PC-9 (cell line): ENCODE measurements at regions not wholly inside any gene's neighbourhood (a gene's known extent, or its start where the extent isn't known, plus 50 kb on each side); places are given as distances from the start of the nearest gene placed in this dataset.
"Not testable (repeated sequence)": the region's sequence is repeated elsewhere in the genome, so short reads cannot be mapped to it uniquely, and the experiment has no call there.

ENCODE experiments used
- BruUV-seq: library from RNA; stranded (reverse); fragments of 400-500 nt; replicated peaks from 2 replicates; lab custom pipeline; 2021; lab: Mats Ljungman, UMichigan
- CTCF ChIA-PET: fragments of 300-600 bp; sonication (Branson Sonifier 250); formaldehyde crosslinking; loops from one replicate; lab custom pipeline; 2022; ENCODE audit warnings: antibody characterized with exemption; lab: Charles Lee
- POLR2A ChIA-PET: fragments of 300-600 bp; sonication (Branson Sonifier 250); formaldehyde crosslinking; loops from one replicate; lab custom pipeline; 2022; ENCODE audit warnings: antibody characterized with exemption; ENCODE audit not compliant: unreplicated experiment; lab: Charles Lee
- DNase-seq, 2 experiments: peaks; one replicate each; pipeline versions ENCODE4 v3.0.0 to v3.0.0-alpha.2; 2015 to 2022; ENCODE audit warnings: mixed read lengths in 1 of 2
- H2AFZ ChIP-seq: fragments of 200-600 bp; sonication (generic); 2 replicates; pipeline ENCODE4 v1.8.1; 2017; ENCODE audit warnings: antibody characterized with exemption
- H3F3A ChIP-seq: fragments of 200-600 bp; sonication (generic); 2 replicates; pipeline ENCODE4 v1.8.1; 2017; ENCODE audit warnings: antibody characterized with exemption, mild to moderate bottlenecking, low read depth; ENCODE audit not compliant: insufficient read depth
- H3K27ac ChIP-seq: fragments of 200-600 bp; sonication (generic); 2 replicates; pipeline ENCODE4 v1.6.1; 2016; ENCODE audit warnings: mixed run types
- H3K27me3 ChIP-seq: fragments of 200-600 bp; sonication (generic); 2 replicates; pipeline ENCODE4 v1.6.1; 2016; ENCODE audit warnings: low read depth, mixed run types; ENCODE audit not compliant: insufficient read depth
- H3K36me3 ChIP-seq: fragments of 200-600 bp; sonication (generic); 2 replicates; pipeline ENCODE4 v1.6.1; 2016; ENCODE audit warnings: low read depth, mixed run types
- H3K4me1 ChIP-seq: fragments of 200-600 bp; sonication (generic); replicated peaks from 2 replicates; pipeline ENCODE4 v1.6.1; 2016; ENCODE audit warnings: mixed run types; ENCODE audit not compliant: insufficient read depth
- H3K4me2 ChIP-seq: fragments of 200-600 bp; sonication (generic); 2 replicates; pipeline ENCODE4 v1.6.1; 2017; ENCODE audit warnings: mixed run types
- H3K4me3 ChIP-seq: fragments of 200-600 bp; sonication (generic); 2 replicates; pipeline ENCODE4 v1.6.1; 2016; ENCODE audit warnings: mixed run types
- H3K79me2 ChIP-seq: fragments of 200-600 bp; sonication (generic); 2 replicates; pipeline ENCODE4 v1.6.1; 2017; ENCODE audit warnings: low read depth, mixed run types
- H3K9me2 ChIP-seq: fragments of 200-600 bp; sonication (generic); 2 replicates; pipeline ENCODE4 v1.8.1; 2017; ENCODE audit warnings: mild to moderate bottlenecking; ENCODE audit not compliant: insufficient read depth
- H3K9me3 ChIP-seq: fragments of 200-600 bp; sonication (generic); 2 replicates; pipeline ENCODE4 v1.8.1; 2016; ENCODE audit warnings: low read depth; ENCODE audit not compliant: insufficient read depth
- H4K20me1 ChIP-seq: fragments of 200-600 bp; sonication (generic); 2 replicates; pipeline ENCODE4 v1.8.1; 2017; ENCODE audit not compliant: insufficient read depth
- CTCF ChIP-seq: fragments of 200-600 bp; sonication (generic); conservative IDR thresholded peaks from 2 replicates; pipeline ENCODE4 v1.6.1; 2017; ENCODE audit warnings: mixed run types, antibody characterized with exemption, mild to moderate bottlenecking, moderate library complexity
- EZH2 ChIP-seq: fragments of 200-600 bp; sonication (generic); IDR thresholded peaks from 2 replicates; pipeline ENCODE4 v1.8.0; 2017; ENCODE audit warnings: antibody characterized with exemption, low read depth
- intact Hi-C: fragments of 100-400 bp; cut with micrococcal nuclease; formaldehyde crosslinking; loops from one replicate; pipeline ENCODE4 v1.10.0; 2022; ENCODE audit not compliant: unreplicated experiment

- CTCF ChIA-PET: no interaction called here
- Histone ChIP-seq H3K4me2 (no peak overlapping the region), H3K4me3 (no peak overlapping the region), H3K27me3 (no peaks in the 10 kb centered on the region), H4K20me1 (no peaks in the 10 kb centered on the region), H3K79me2 (no peaks in the 10 kb centered on the region), H3K4me1 (no peaks in the 10 kb centered on the region), H3K9me3 (no peaks in the 10 kb centered on the region), H2AFZ (no peak overlapping the region), H3K9me2 (no peaks in the 10 kb centered on the region), H3K36me3 (no peaks in the 10 kb centered on the region), H3F3A (no peaks in the 10 kb centered on the region), H3K27ac (no peak overlapping the region)
- TF ChIP-seq EZH2: no peak
- POLR2A ChIA-PET: no interaction called here
- intact Hi-C loops: no loop called here
- DNase-seq: no peak
- no TSS peak for BruUV-seq
Measured at GRCh38 chr2:83368916-83369315, 1090.2 kb downstream of the SUCLG1 start.

- Histone ChIP-seq H3K27ac (no peak overlapping the region), H3K9me3 (no peaks in the 10 kb centered on the region), H3K36me3 (no peaks in the 10 kb centered on the region), H2AFZ (no peak overlapping the region), H3K27me3 (no peaks in the 10 kb centered on the region), H3K4me1 (no peaks in the 10 kb centered on the region), H3K4me2 (no peak overlapping the region), H3F3A (no peaks in the 10 kb centered on the region), H3K4me3 (no peak overlapping the region), H3K79me2 (no peaks in the 10 kb centered on the region), H4K20me1 (no peaks in the 10 kb centered on the region), H3K9me2 (no peaks in the 10 kb centered on the region)
- POLR2A ChIA-PET: no interaction called here
- CTCF ChIA-PET: no interaction called here
- no TSS peak for BruUV-seq
- no peak for DNase-seq
- no peak for TF ChIP-seq EZH2
- TF ChIP-seq CTCF: no peak
- intact Hi-C loops: no loop called here
Measured at GRCh38 chr2:83368461-83368860, 1090.6 kb downstream of the SUCLG1 start.

- POLR2A ChIA-PET: interaction anchor here (0.5 kb wide), 1 partner anchor 1410 kb away, joined by 3 read pairs; no protein-coding TSS in a partner anchor
- Histone ChIP-seq H3K9me3 (no peaks in the 10 kb centered on the region), H4K20me1 (no peaks in the 10 kb centered on the region), H3K27ac (no peak overlapping the region), H3K36me3 (no peaks in the 10 kb centered on the region), H3K4me3 (no peak overlapping the region), H3K79me2 (no peaks in the 10 kb centered on the region), H3K4me1 (no peaks in the 10 kb centered on the region), H2AFZ (no peak overlapping the region), H3K4me2 (no peak overlapping the region), H3K9me2 (no peaks in the 10 kb centered on the region), H3F3A (no peaks in the 10 kb centered on the region), H3K27me3 (no peaks in the 10 kb centered on the region)
- no peak for DNase-seq
- TF ChIP-seq CTCF: no peak
- no peak for TF ChIP-seq EZH2
- intact Hi-C loops: no loop called here
- CTCF ChIA-PET: no interaction called here
- BruUV-seq: no TSS peak
Measured at GRCh38 chr2:83365476-83365875, 1093.6 kb downstream of the SUCLG1 start.

- H3K36me3 ChIP-seq: no peaks in the 10 kb centered on the region
- no peak overlapping the region for H3K4me3 ChIP-seq
- POLR2A ChIA-PET: no interaction called here
- no peak overlapping the region for H3K4me2 ChIP-seq
- H2AFZ ChIP-seq: no peak overlapping the region
- no peak for TF ChIP-seq CTCF
- TF ChIP-seq EZH2: no peak
- no peaks in the 10 kb centered on the region for H3F3A ChIP-seq
- H3K79me2 ChIP-seq: no peaks in the 10 kb centered on the region
- intact Hi-C loops: no loop called here
- DNase-seq: no peak
- H3K4me1 ChIP-seq: no peaks in the 10 kb centered on the region
- H3K27ac ChIP-seq: no peak overlapping the region
- H3K27me3 ChIP-seq: no peaks in the 10 kb centered on the region
- H3K9me3 ChIP-seq: no peaks in the 10 kb centered on the region
- H3K9me2 ChIP-seq: no peaks in the 10 kb centered on the region
- no TSS peak for BruUV-seq
- H4K20me1 ChIP-seq: no peaks in the 10 kb centered on the region
- CTCF ChIA-PET: no interaction called here
Measured at GRCh38 chr2:83364264-83364663, 1094.8 kb downstream of the SUCLG1 start.

GRCh38 chr2:83363138-83363537, 1095.9 kb downstream of the SUCLG1 start:
- H2AFZ ChIP-seq, H3K79me2 ChIP-seq, CTCF ChIA-PET, BruUV-seq, H3K9me3 ChIP-seq, POLR2A ChIA-PET, intact Hi-C loops, H3K4me2 ChIP-seq, DNase-seq, H3K4me3 ChIP-seq, H3K27ac ChIP-seq, H3F3A ChIP-seq, H3K36me3 ChIP-seq, H3K9me2 ChIP-seq, H3K4me1 ChIP-seq, H4K20me1 ChIP-seq, H3K27me3 ChIP-seq: not testable (repeated sequence)
